ENCODE measurements at regions not wholly inside any gene's neighbourhood (a gene's known extent, or its start where the extent isn't known, plus 50 kb on each side); places are given as distances from the start of the nearest gene placed in this dataset.

GRCh38 chr10:120997756-120998155 lies 146.6 kb downstream of the WDR11 start:
- intact Hi-C loops (cut with micrococcal nuclease) = no loop called here
- no peaks in the 10 kb centered on the region for H3K9me2 ChIP-seq (ENCODE audit: insufficient read depth)
- no peaks in the 10 kb centered on the region for H3K4me1 ChIP-seq (ENCODE audit: control insufficient read depth in 1 of 2, insufficient read depth in 2 of 2, low read length in 2 of 2)
- CTCF ChIA-PET = interaction anchor here (1.4 kb wide), 1 partner anchor 47 kb away, joined by 3 read pairs; no protein-coding TSS in a partner anchor
- no peak overlapping the region for H3K9ac ChIP-seq (ENCODE audit: low read length)
- no peak overlapping the region for H2AFZ ChIP-seq (ENCODE audit: low read depth, low read length, poor library complexity, severe bottlenecking)
- no peaks in the 10 kb centered on the region for H3K79me2 ChIP-seq (ENCODE audit: insufficient read depth, low read length)
- no peak for TF ChIP-seq SIN3A (IDR thresholded peaks at IDR 0.05; ENCODE audit: low read depth)
- no peak for TF ChIP-seq ZFX (IDR thresholded peaks at IDR 0.05)
- no peak for TF ChIP-seq SRF (IDR thresholded peaks at IDR 0.05; ENCODE audit: low read depth)
- TF ChIP-seq YY1 (IDR thresholded peaks at IDR 0.05; ENCODE audit: extremely low read depth, insufficient replicate concordance, low read depth, low read length) = no peak
- TF ChIP-seq TCF7L2 (IDR thresholded peaks at IDR 0.05; ENCODE audit: borderline replicate concordance, extremely low read depth, insufficient read depth, insufficient read length) = no peak
- no peak for TF ChIP-seq ZNF274 (IDR thresholded peaks at IDR 0.05; ENCODE audit: low read depth, low read length)
- TF ChIP-seq EGR1 (IDR thresholded peaks at IDR 0.05; ENCODE audit: low read depth) = no peak
- TF ChIP-seq FOSL1 (IDR thresholded peaks at IDR 0.05; ENCODE audit: low read depth) = no peak
- no peak for TF ChIP-seq SP1 (IDR thresholded peaks at IDR 0.05; ENCODE audit: low read depth)
- TF ChIP-seq, protein P1, sequence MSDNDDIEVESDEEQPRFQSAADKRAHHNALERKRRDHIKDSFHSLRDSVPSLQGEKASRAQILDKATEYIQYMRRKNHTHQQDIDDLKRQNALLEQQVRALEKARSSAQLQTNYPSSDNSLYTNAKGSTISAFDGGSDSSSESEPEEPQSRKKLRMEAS (IDR thresholded peaks at IDR 0.05) = no peak
- TF ChIP-seq POLR2A (IDR thresholded peaks at IDR 0.05; ENCODE audit: borderline replicate concordance, extremely low read depth, insufficient read depth, insufficient read length) = no peak
- TF ChIP-seq RAD21 (IDR thresholded peaks at IDR 0.05; ENCODE audit: low read depth) = no peak
- no peak for TF ChIP-seq EZH2phosphoT487 (IDR thresholded peaks at IDR 0.05; ENCODE audit: borderline replicate concordance)
- TF ChIP-seq REST (IDR thresholded peaks at IDR 0.05; ENCODE audit: low read depth) = no peak
- no peak overlapping the region for H3K4me2 ChIP-seq (ENCODE audit: low read length)
- no peaks in the 10 kb centered on the region for H4K20me1 ChIP-seq (ENCODE audit: insufficient read depth)
- no peak for ATAC-seq
- H3K27ac ChIP-seq (ENCODE audit: low read depth, low read length) = no peak overlapping the region
- 0 out of 4 replicates have a peak, but pooled peaks cover 0 to 5% of the 10 kb centered on the region in 2 experiments for H3K9me3 ChIP-seq (ENCODE audit: control insufficient read depth in 1 of 2, insufficient read depth in 1 of 2, low read depth in 1 of 2, low read length in 2 of 2)
- RAD21 ChIA-PET (ENCODE audit: low non-redundant PET in 1 of 2, low total read pairs in 2 of 2, uncharacterized antibody in 2 of 2, unreplicated experiment in 2 of 2) = no interaction called here
- BruUV-seq (replicated peaks) = no TSS peak
- POLR2A ChIA-PET = no interaction called here
- H3K36me3 ChIP-seq (ENCODE audit: control insufficient read depth in 1 of 2, insufficient read depth in 2 of 2, low read length in 2 of 2) = no peaks in the 10 kb centered on the region
- DNase-seq (ENCODE audit: low read depth, low spot score) = no peak
- H3K27me3 ChIP-seq (ENCODE audit: insufficient read depth, low read length) = no peaks in the 10 kb centered on the region
- no peak overlapping the region for H3K4me3 ChIP-seq (replicated peaks in 1 of 2; ENCODE audit: low read depth in 1 of 2, low read length in 2 of 2)
